A673 (cell line): ENCODE measurements at regions not wholly inside any gene's neighbourhood (a gene's known extent, or its start where the extent isn't known, plus 50 kb on each side); places are given as distances from the start of the nearest gene placed in this dataset.

Source experiments
- BruUV-seq: library from RNA; stranded (reverse); fragments of 400-500 nt; replicated peaks from 2 replicates; lab custom pipeline; 2021; lab: Mats Ljungman, UMichigan
- CTCF ChIA-PET: fragments of 300-600 bp; sonication (Branson Sonifier 250); formaldehyde crosslinking; loops from one replicate; lab custom pipeline; 2022; ENCODE audit warnings: antibody characterized with exemption; lab: Charles Lee
- POLR2A ChIA-PET: fragments of 300-600 bp; sonication (Branson Sonifier 250); formaldehyde crosslinking; loops from one replicate; lab custom pipeline; 2022; ENCODE audit warnings: antibody characterized with exemption; ENCODE audit not compliant: low non-redundant PET; lab: Charles Lee
- DNase-seq: peaks from one replicate; pipeline ENCODE4 v3.0.0-alpha.2; 2015; ENCODE audit warnings: low spot score
- H3K27ac ChIP-seq: fragments of 200-600 bp; sonication (generic); 2 replicates; pipeline ENCODE4 v1.5.1; 2016; ENCODE audit warnings: mixed run types, low read depth, mild to moderate bottlenecking, mixed read lengths, antibody characterized with exemption, low read length; ENCODE audit not compliant: poor library complexity, severe bottlenecking
- H3K27me3 ChIP-seq: fragments of 200-600 bp; sonication (generic); replicated peaks from 2 replicates; pipeline ENCODE4 v1.6.1; 2017; ENCODE audit warnings: mixed run types, low read depth, mild to moderate bottlenecking, mixed read lengths, antibody characterized with exemption, low read length; ENCODE audit not compliant: insufficient read depth, poor library complexity
- H3K36me3 ChIP-seq: fragments of 200-600 bp; sonication (generic); 2 replicates; pipeline ENCODE4 v1.6.1; 2016; ENCODE audit warnings: mixed run types, mild to moderate bottlenecking, mixed read lengths, antibody characterized with exemption, low read length; ENCODE audit not compliant: insufficient read depth, poor library complexity, severe bottlenecking
- H3K4me1 ChIP-seq: fragments of 200-600 bp; sonication (generic); 2 replicates; pipeline ENCODE4 v1.6.1; 2017; ENCODE audit warnings: mixed run types, mild to moderate bottlenecking, mixed read lengths, antibody characterized with exemption, low read length; ENCODE audit not compliant: insufficient read depth, poor library complexity, severe bottlenecking
- H3K4me3 ChIP-seq: fragments of 200-600 bp; sonication (generic); 2 replicates; pipeline ENCODE4 v1.5.1; 2016; ENCODE audit warnings: low read depth, mixed run types, mild to moderate bottlenecking, mixed read lengths, low read length; ENCODE audit not compliant: poor library complexity, severe bottlenecking
- H3K9me3 ChIP-seq: fragments of 200-600 bp; sonication (generic); 2 replicates; pipeline ENCODE4 v1.6.1; 2016; ENCODE audit warnings: mixed run types, low read depth, mild to moderate bottlenecking, mixed read lengths, antibody characterized with exemption, low read length; ENCODE audit not compliant: poor library complexity, severe bottlenecking
- CTCF ChIP-seq: fragments of 300-800, 200-600 bp; sonication (generic); conservative IDR thresholded peaks from 2 replicates; pipeline ENCODE4 v1.5.1; 2017; ENCODE audit warnings: low read depth, mild to moderate bottlenecking, antibody characterized with exemption, low read length, moderate library complexity, mixed read lengths
- EZH2 ChIP-seq: fragments of 200-600 bp; sonication (generic); IDR thresholded peaks from 2 replicates; pipeline ENCODE4 v1.6.1; 2017; ENCODE audit warnings: borderline replicate concordance, low read depth, mild to moderate bottlenecking, mixed read lengths, antibody characterized with exemption, low read length; ENCODE audit not compliant: poor library complexity, severe bottlenecking
- intact Hi-C: fragments of 100-400 bp; cut with micrococcal nuclease; formaldehyde crosslinking; loops from one replicate; pipeline ENCODE4 v1.10.0; 2022; ENCODE audit not compliant: unreplicated experiment

DNA sequence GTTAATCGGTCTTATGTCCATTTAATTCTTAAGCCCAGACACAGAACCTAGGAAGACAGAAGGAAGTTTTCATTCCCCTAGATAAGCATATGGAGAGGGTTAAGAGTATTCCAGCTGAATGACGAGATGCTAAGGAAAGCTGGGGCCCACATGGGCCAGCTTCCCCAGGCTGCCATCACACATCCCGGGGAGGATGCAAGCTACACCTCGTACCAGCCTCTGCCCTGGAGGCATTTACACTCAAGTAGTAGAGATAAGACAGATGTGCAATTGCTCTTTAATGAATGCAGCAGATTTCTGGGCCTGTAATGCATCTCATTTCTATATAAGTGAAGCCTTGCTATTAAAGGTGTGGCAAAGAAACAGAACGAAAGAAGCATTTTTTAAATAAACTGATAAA, 144.5 kb downstream of the MEX3B start:
- no peaks in the 10 kb centered on the region for H3K27me3 ChIP-seq
- no peak for TF ChIP-seq CTCF
- TF ChIP-seq EZH2, result no peak
- no peaks in the 10 kb centered on the region for H3K36me3 ChIP-seq
- POLR2A ChIA-PET, result no interaction called here
- no peaks in the 10 kb centered on the region for H3K9me3 ChIP-seq
- intact Hi-C loops, result no loop called here
- BruUV-seq, result no TSS peak
- no peaks in the 10 kb centered on the region for H3K4me1 ChIP-seq
- DNase-seq, result no peak
- H3K4me3 ChIP-seq, result no peak overlapping the region
- CTCF ChIA-PET, result no interaction called here
- H3K27ac ChIP-seq, result no peak overlapping the region

DNA sequence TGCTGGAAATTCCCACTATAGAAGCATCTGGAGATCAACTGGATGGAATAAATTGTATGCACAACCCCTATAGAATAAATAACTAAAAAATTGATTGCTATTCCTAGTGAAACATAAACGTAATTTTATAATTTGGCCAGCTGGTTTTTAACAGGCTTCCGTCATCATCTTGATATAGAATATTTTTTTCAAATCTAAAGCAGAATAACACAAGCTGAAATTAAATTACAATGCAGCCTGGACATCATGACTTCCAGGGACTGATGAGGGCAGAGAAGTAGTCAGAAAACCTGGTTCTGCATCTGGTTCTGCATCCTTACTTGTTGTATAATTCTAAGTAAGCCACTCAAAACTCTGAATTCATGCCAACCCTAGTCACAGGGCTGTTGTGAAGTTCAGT, 146.1 kb downstream of the MEX3B start:
- H3K27me3 ChIP-seq, result no peaks in the 10 kb centered on the region
- BruUV-seq, result no TSS peak
- no peak overlapping the region for H3K4me3 ChIP-seq
- intact Hi-C loops, result no loop called here
- no peaks in the 10 kb centered on the region for H3K36me3 ChIP-seq
- POLR2A ChIA-PET, result no interaction called here
- CTCF ChIA-PET, result no interaction called here
- DNase-seq, result no peak
- H3K9me3 ChIP-seq, result no peaks in the 10 kb centered on the region
- no peaks in the 10 kb centered on the region for H3K4me1 ChIP-seq
- no peak for TF ChIP-seq EZH2
- no peak for TF ChIP-seq CTCF
- H3K27ac ChIP-seq, result no peak overlapping the region

- CTCF ChIA-PET, result no interaction called here
- Histone ChIP-seq H3K9me3 (no peaks in the 10 kb centered on the region), H3K36me3 (no peaks in the 10 kb centered on the region), H3K27ac (no peak overlapping the region), H3K4me3 (no peak overlapping the region), H3K27me3 (no peaks in the 10 kb centered on the region), H3K4me1 (no peaks in the 10 kb centered on the region)
- intact Hi-C loops, result no loop called here
- no peak for TF ChIP-seq CTCF
- no peak for TF ChIP-seq EZH2
- POLR2A ChIA-PET, result interaction anchor here (0.6 kb wide), 1 partner anchor 42 kb away, joined by 4 read pairs; no protein-coding TSS in a partner anchor
- BruUV-seq, result no TSS peak
- DNase-seq, result no peak
Measured at GRCh38 chr15:81899024-81899423, 146.8 kb downstream of the MEX3B start.
